ENCODE measurements at regions not wholly inside any gene's neighbourhood (a gene's known extent, or its start where the extent isn't known, plus 50 kb on each side); places are given as distances from the start of the nearest gene placed in this dataset.

GRCh38 chr11:92763336-92763735, 206.1 kb upstream of the MTNR1B start:
- H3K4me3 ChIP-seq (ENCODE audit: low read depth, low read length): no peak overlapping the region

GRCh38 chr11:92764128-92764527, 205.3 kb upstream of the MTNR1B start:
- Histone ChIP-seq H3K27me3 (ENCODE audit: control insufficient read depth, insufficient read depth, low read length) (no peaks in the 10 kb centered on the region), H3K4me3 (ENCODE audit: low read depth, low read length) (no peak overlapping the region), H3K36me3 (ENCODE audit: control insufficient read depth, insufficient read depth, low read length) (no peaks in the 10 kb centered on the region)
- TF ChIP-seq CTCF (IDR thresholded peaks at IDR 0.05; ENCODE audit: insufficient read depth, low read length, poor library complexity, severe bottlenecking): no peak
- no peak for DNase-seq (ENCODE audit: low read depth)

More at GRCh38 chr11:92763336-92763735, 206.1 kb upstream of the MTNR1B start:
- Histone ChIP-seq H3K27me3 (ENCODE audit: control insufficient read depth, insufficient read depth, low read length) (no peaks in the 10 kb centered on the region), H3K36me3 (ENCODE audit: control insufficient read depth, insufficient read depth, low read length) (no peaks in the 10 kb centered on the region)
- TF ChIP-seq CTCF (IDR thresholded peaks at IDR 0.05; ENCODE audit: insufficient read depth, low read length, poor library complexity, severe bottlenecking): no peak
- no peak for DNase-seq (ENCODE audit: low read depth)

GRCh38 chr11:92765082-92765840, 204.2 kb upstream of the MTNR1B start:
- TF ChIP-seq CTCF (IDR thresholded peaks at IDR 0.05; ENCODE audit: insufficient read depth, low read length, poor library complexity, severe bottlenecking): no peak
- H3K27me3 ChIP-seq (ENCODE audit: control insufficient read depth, insufficient read depth, low read length): no peaks in the 10 kb centered on the region
- H3K36me3 ChIP-seq (ENCODE audit: control insufficient read depth, insufficient read depth, low read length): no peaks in the 10 kb centered on the region
- no peak for DNase-seq (ENCODE audit: low read depth)
- no peak overlapping the region for H3K4me3 ChIP-seq (ENCODE audit: low read depth, low read length)

- H3K4me3 ChIP-seq (ENCODE audit: low read depth, low read length): no peak overlapping the region
- peak; percentile 2 for DNase-seq (ENCODE audit: low read depth)
- H3K36me3 ChIP-seq (ENCODE audit: control insufficient read depth, insufficient read depth, low read length): no peaks in the 10 kb centered on the region
These were observed 203.5 kb upstream of the MTNR1B start for GRCh38 chr11:92765965-92766371.

GRCh38 chr11:92766698-92767097, 202.8 kb upstream of the MTNR1B start:
- no peak for DNase-seq (ENCODE audit: low read depth)
- Histone ChIP-seq H3K27me3 (ENCODE audit: control insufficient read depth, insufficient read depth, low read length) (no peaks in the 10 kb centered on the region), H3K4me3 (ENCODE audit: low read depth, low read length) (no peak overlapping the region), H3K36me3 (ENCODE audit: control insufficient read depth, insufficient read depth, low read length) (no peaks in the 10 kb centered on the region)
- no peak for TF ChIP-seq CTCF (IDR thresholded peaks at IDR 0.05; ENCODE audit: insufficient read depth, low read length, poor library complexity, severe bottlenecking)

More at GRCh38 chr11:92765965-92766371, 203.5 kb upstream of the MTNR1B start:
- H3K27me3 ChIP-seq (ENCODE audit: control insufficient read depth, insufficient read depth, low read length): no peaks in the 10 kb centered on the region
- TF ChIP-seq CTCF (IDR thresholded peaks at IDR 0.05; ENCODE audit: insufficient read depth, low read length, poor library complexity, severe bottlenecking): no peak

GRCh38 chr11:92767416-92767815, 202.0 kb upstream of the MTNR1B start:
- no peak for DNase-seq (ENCODE audit: low read depth)
- no peak for TF ChIP-seq CTCF (IDR thresholded peaks at IDR 0.05; ENCODE audit: insufficient read depth, low read length, poor library complexity, severe bottlenecking)

More at GRCh38 chr11:92767416-92767815, 202.0 kb upstream of the MTNR1B start:
- H3K4me3 ChIP-seq (ENCODE audit: low read depth, low read length): no peak overlapping the region
- H3K27me3 ChIP-seq (ENCODE audit: control insufficient read depth, insufficient read depth, low read length): no peaks in the 10 kb centered on the region
- H3K36me3 ChIP-seq (ENCODE audit: control insufficient read depth, insufficient read depth, low read length): no peaks in the 10 kb centered on the region
